ENCODE measurements at regions not wholly inside any gene's neighbourhood (a gene's known extent, or its start where the extent isn't known, plus 50 kb on each side); places are given as distances from the start of the nearest gene placed in this dataset.

DNA sequence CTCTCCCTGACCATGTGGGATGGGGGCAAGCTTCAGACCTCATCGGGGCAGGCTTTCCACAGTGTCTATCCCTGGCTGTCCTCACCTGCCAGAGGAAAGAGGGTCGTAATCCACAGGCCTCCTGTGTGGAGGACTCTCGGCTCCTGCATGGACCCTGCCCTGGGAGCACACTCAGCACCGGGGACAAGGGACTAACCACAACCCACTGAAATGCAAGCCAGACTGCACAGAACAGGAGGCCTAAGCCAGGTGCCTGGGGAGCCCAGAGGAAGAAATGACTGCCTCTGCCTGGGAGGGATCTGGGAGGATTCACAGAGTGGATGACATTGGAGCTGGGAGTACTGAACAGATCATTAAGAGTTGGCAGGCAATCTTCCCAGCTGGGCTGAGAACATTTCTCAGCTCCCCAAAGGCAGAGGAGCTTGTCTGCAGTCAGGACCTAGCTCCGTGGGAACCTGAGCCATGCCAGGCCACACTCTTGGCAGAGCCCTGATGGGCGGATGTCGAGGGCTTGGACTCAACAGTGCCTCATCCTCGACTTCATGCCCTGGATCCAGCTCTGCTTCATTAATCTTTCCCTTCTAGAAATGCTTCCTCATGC, 213.4 kb downstream of the USP6NL start:
- TF ChIP-seq, protein P1, sequence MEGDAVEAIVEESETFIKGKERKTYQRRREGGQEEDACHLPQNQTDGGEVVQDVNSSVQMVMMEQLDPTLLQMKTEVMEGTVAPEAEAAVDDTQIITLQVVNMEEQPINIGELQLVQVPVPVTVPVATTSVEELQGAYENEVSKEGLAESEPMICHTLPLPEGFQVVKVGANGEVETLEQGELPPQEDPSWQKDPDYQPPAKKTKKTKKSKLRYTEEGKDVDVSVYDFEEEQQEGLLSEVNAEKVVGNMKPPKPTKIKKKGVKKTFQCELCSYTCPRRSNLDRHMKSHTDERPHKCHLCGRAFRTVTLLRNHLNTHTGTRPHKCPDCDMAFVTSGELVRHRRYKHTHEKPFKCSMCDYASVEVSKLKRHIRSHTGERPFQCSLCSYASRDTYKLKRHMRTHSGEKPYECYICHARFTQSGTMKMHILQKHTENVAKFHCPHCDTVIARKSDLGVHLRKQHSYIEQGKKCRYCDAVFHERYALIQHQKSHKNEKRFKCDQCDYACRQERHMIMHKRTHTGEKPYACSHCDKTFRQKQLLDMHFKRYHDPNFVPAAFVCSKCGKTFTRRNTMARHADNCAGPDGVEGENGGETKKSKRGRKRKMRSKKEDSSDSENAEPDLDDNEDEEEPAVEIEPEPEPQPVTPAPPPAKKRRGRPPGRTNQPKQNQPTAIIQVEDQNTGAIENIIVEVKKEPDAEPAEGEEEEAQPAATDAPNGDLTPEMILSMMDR (IDR thresholded peaks at IDR 0.05), result no peak
- no peak for TF ChIP-seq POLR2AphosphoS5 (IDR thresholded peaks at IDR 0.05)
- no peak for TF ChIP-seq EP300 (IDR thresholded peaks at IDR 0.05)
- no peak for TF ChIP-seq POLR2A (IDR thresholded peaks at IDR 0.05)

All from gastroesophageal sphincter (tissue), 3 donors.